Liver (tissue), 3 donors: ENCODE measurements at regions not wholly inside any gene's neighbourhood (a gene's known extent, or its start where the extent isn't known, plus 50 kb on each side); places are given as distances from the start of the nearest gene placed in this dataset.
A peak's percentile ranks its signal among the peaks of the same experiment; 100 is the strongest.

Experiments used
- ATF3 ChIP-seq: IDR thresholded peaks from 2 replicates; pipeline ENCODE4 v1.6.1; 2016; ENCODE audit warnings: antibody characterized with exemption
- CTCF ChIP-seq: fragments of 150-350 bp; IDR thresholded peaks from 2 replicates; pipeline ENCODE4 v1.5.1; 2017; ENCODE audit warnings: improper control_type of control experiment, low read depth, low read length; ENCODE audit not compliant: missing input control
- FOXA1 ChIP-seq: IDR thresholded peaks from 2 replicates; pipeline ENCODE4 v1.6.1; 2016; ENCODE audit warnings: antibody characterized with exemption
- GABPA ChIP-seq, 2 donors: IDR thresholded peaks in 1 of 2; conservative IDR thresholded peaks in 1 of 2; 2 replicates each; pipeline ENCODE4 v1.6.1; 2016; ENCODE audit warnings: antibody characterized with exemption in 2 of 2, mild to moderate bottlenecking in 1 of 2, moderate library complexity in 1 of 2
- JUND ChIP-seq, 2 donors: IDR thresholded peaks; 2 replicates each; pipeline ENCODE4 v1.6.1; 2016; ENCODE audit warnings: antibody characterized with exemption in 2 of 2
- MAX ChIP-seq: IDR thresholded peaks from 2 replicates; pipeline ENCODE4 v1.6.1; 2016; ENCODE audit warnings: antibody characterized with exemption
- RAD21 ChIP-seq, 2 donors: IDR thresholded peaks; 2 replicates each; pipeline ENCODE4 v1.6.1; 2016; ENCODE audit warnings: antibody characterized with exemption in 2 of 2, mild to moderate bottlenecking in 2 of 2
- REST ChIP-seq: IDR thresholded peaks from 2 replicates; pipeline ENCODE4 v1.6.1; 2016; ENCODE audit warnings: antibody characterized with exemption, mild to moderate bottlenecking
- RXRA ChIP-seq, 2 donors: IDR thresholded peaks; 2 replicates each; pipeline ENCODE4 v1.6.1; 2017 to 2018; ENCODE audit warnings: antibody characterized with exemption in 2 of 2, mild to moderate bottlenecking in 1 of 2
- TAF1 ChIP-seq: conservative IDR thresholded peaks from 2 replicates; pipeline ENCODE4 v1.6.1; 2016; ENCODE audit warnings: antibody characterized with exemption, mild to moderate bottlenecking
- YY1 ChIP-seq: IDR thresholded peaks from 2 replicates; pipeline ENCODE4 v1.6.1; 2016; ENCODE audit warnings: antibody characterized with exemption, mild to moderate bottlenecking
- ZBTB33 ChIP-seq: IDR thresholded peaks from 2 replicates; pipeline ENCODE4 v1.6.1; 2016; ENCODE audit warnings: antibody characterized with exemption
- donor health status: healthy.
- donor health status: healthy.

- TF ChIP-seq JUND (IDR thresholded peaks at IDR 0.05) (no peak), MAX (no peak), CTCF (peak; percentile 88), GABPA (IDR thresholded peaks at IDR 0.05 in 1 of 2, conservative IDR thresholded peaks at IDR 0.05 in 1 of 2) (no peak), FOXA1 (no peak), TAF1 (no peak), ATF3 (no peak), RXRA (IDR thresholded peaks at IDR 0.05) (no peak), YY1 (no peak), REST (no peak), RAD21 (IDR thresholded peaks at IDR 0.05) (peak; percentile 95 to 96), ZBTB33 (no peak)
These were observed 92.8 kb upstream of the OTOS start for GRCh38 chr2:240232961-240233884.
